EH (cell line): ENCODE measurements at regions not wholly inside any gene's neighbourhood (a gene's known extent, or its start where the extent isn't known, plus 50 kb on each side); places are given as distances from the start of the nearest gene placed in this dataset.
"Not testable (repeated sequence)": the region's sequence is repeated elsewhere in the genome, so short reads cannot be mapped to it uniquely, and the experiment has no call there.

Experiments
- DNase-seq: peaks from one replicate; pipeline ENCODE4 v3.0.0-alpha.2; 2015; ENCODE audit warnings: low read depth

- DNase-seq: not testable (repeated sequence)
These were observed 96.1 kb upstream of the PLEKHM1 start for GRCh38 chr17:45586651-45586934.

GRCh38 chr17:45592433-45592923 is 102.0 kb upstream of the PLEKHM1 start:
- peak; percentile 60 for DNase-seq

GRCh38 chr17:45596347-45596746 is 105.8 kb upstream of the PLEKHM1 start:
- DNase-seq: not testable (repeated sequence)

GRCh38 chr17:45600052-45601012 is 109.8 kb upstream of the PLEKHM1 start:
- peak; percentile 38 for DNase-seq

GRCh38 chr17:45601013-45601412 is 110.5 kb upstream of the PLEKHM1 start:
- not testable (repeated sequence) for DNase-seq

GRCh38 chr17:45601605-45602539 is 111.4 kb upstream of the PLEKHM1 start:
- not testable (repeated sequence) for DNase-seq

GRCh38 chr17:45605751-45606150 is 115.2 kb upstream of the PLEKHM1 start:
- not testable (repeated sequence) for DNase-seq

- not testable (repeated sequence) for DNase-seq
These were observed 129.5 kb upstream of the PLEKHM1 start for GRCh38 chr17:45619984-45620405.

- peak; percentile 5 for DNase-seq
These were observed 129.9 kb upstream of the PLEKHM1 start for GRCh38 chr17:45620468-45620867.

- not testable (repeated sequence) for DNase-seq
These were observed 130.6 kb upstream of the PLEKHM1 start for GRCh38 chr17:45621087-45621486.

GRCh38 chr17:45622295-45622694 is 131.8 kb upstream of the PLEKHM1 start:
- DNase-seq: not testable (repeated sequence)

- DNase-seq: no peak
These were observed 137.5 kb upstream of the PLEKHM1 start for GRCh38 chr17:45628019-45628418.

- no peak for DNase-seq
These were observed 141.4 kb upstream of the PLEKHM1 start for GRCh38 chr17:45631941-45632340.

GRCh38 chr17:45639297-45639849 is 144.7 kb upstream of the CRHR1 start:
- DNase-seq: peak; percentile 12

- peak; percentile 74 for DNase-seq
These were observed 143.8 kb upstream of the CRHR1 start for GRCh38 chr17:45640141-45640850.

GRCh38 chr17:45641541-45641940 is 142.6 kb upstream of the CRHR1 start:
- no peak for DNase-seq

- DNase-seq: no peak
These were observed 140.5 kb upstream of the CRHR1 start for GRCh38 chr17:45643591-45643990.

- not testable (repeated sequence) for DNase-seq
These were observed 139.5 kb upstream of the CRHR1 start for GRCh38 chr17:45644637-45645036.

- DNase-seq: no peak
These were observed 138.8 kb upstream of the CRHR1 start for GRCh38 chr17:45645330-45645729.

- no peak for DNase-seq
These were observed 137.7 kb upstream of the CRHR1 start for GRCh38 chr17:45646288-45646988.

- no peak for DNase-seq
These were observed 135.5 kb upstream of the CRHR1 start for GRCh38 chr17:45648642-45649041.
